GM12878 (cell line): ENCODE measurements at regions not wholly inside any gene's neighbourhood (a gene's known extent, or its start where the extent isn't known, plus 50 kb on each side); places are given as distances from the start of the nearest gene placed in this dataset.

Source experiments
- ATAC-seq: fragments of 200-7000 bp; cut with Tn5 transposase; 3 replicates; pipeline ENCODE4 v1.9.1; 2020; ENCODE audit warnings: mild to moderate bottlenecking, moderate library complexity
- BruUV-seq: library from RNA; stranded (reverse); fragments of 400-500 nt; replicated peaks from 2 replicates; lab custom pipeline; 2021; lab: Mats Ljungman, UMichigan
- CTCF ChIA-PET: fragments of 300-600 bp; sonication (Branson Sonifier 250); formaldehyde crosslinking; extraction: SDS; loops from one replicate; lab custom pipeline; 2021; ENCODE audit warnings: inconsistent platforms; lab: Yijun Ruan, JAX
- POLR2A ChIA-PET: fragments of 350-600 bp; formaldehyde crosslinking; extraction: SDS; loops from one replicate; lab custom pipeline; 2021; ENCODE audit warnings: inconsistent platforms; lab: Charles Lee
- RAD21 ChIA-PET: fragments of 300-600 bp; sonication (Branson Sonifier 250); formaldehyde crosslinking; loops from one replicate; lab custom pipeline; 2023; ENCODE audit warnings: antibody characterized with exemption; ENCODE audit not compliant: unreplicated experiment; lab: Charles Lee
- SMC1A ChIA-PET: fragments of 300-600 bp; sonication (Branson Sonifier 250); formaldehyde crosslinking; loops from one replicate; lab custom pipeline; 2023; ENCODE audit not compliant: unreplicated experiment, uncharacterized antibody; lab: Charles Lee
- DNase-seq: peaks from one replicate; pipeline ENCODE4 v3.0.0-alpha.2; 2011; ENCODE audit warnings: low read depth, low spot score
- FAIRE-seq: peaks from 3 replicates; lab custom pipeline; 2011; peaks lifted over from hg19 to GRCh38; lab: Jason Lieb, UNC
- H2AFZ ChIP-seq: 2 replicates; pipeline ENCODE4 v1.6.0; 2011; ENCODE audit warnings: low read depth, low read length, control low read depth; ENCODE audit not compliant: control insufficient read depth
- H3K27ac ChIP-seq: 2 replicates; pipeline ENCODE4 v1.5.1; 2011; ENCODE audit warnings: control low read depth; ENCODE audit not compliant: control insufficient read depth, insufficient read depth
- H3K27me3 ChIP-seq, 2 experiments: replicated peaks in 1 of 2; 2 replicates each; pipeline versions ENCODE4 v1.6.0 to v1.6.1; 2011; ENCODE audit warnings: low read length in 1 of 2; ENCODE audit not compliant: control insufficient read depth in 2 of 2, insufficient read depth in 2 of 2
- H3K36me3 ChIP-seq, 2 experiments: 2 replicates each; pipeline ENCODE4 v1.5.1; 2011; ENCODE audit warnings: low read length in 1 of 2; ENCODE audit not compliant: control insufficient read depth in 2 of 2, insufficient read depth in 2 of 2
- H3K4me1 ChIP-seq: 2 replicates; pipeline ENCODE4 v1.6.1; 2011; ENCODE audit warnings: mild to moderate bottlenecking, low read length, moderate library complexity, mixed read lengths; ENCODE audit not compliant: control insufficient read depth, insufficient read depth
- H3K4me2 ChIP-seq: 2 replicates; pipeline ENCODE4 v1.6.0; 2011; ENCODE audit warnings: control low read depth; ENCODE audit not compliant: control insufficient read depth, insufficient read depth
- H3K4me3 ChIP-seq: fragments of 200-600 bp; sonication (generic); 2 replicates; pipeline ENCODE4 v1.5.1; 2016
- H3K79me2 ChIP-seq: 2 replicates; pipeline ENCODE4 v1.6.0; 2011; ENCODE audit warnings: low read length; ENCODE audit not compliant: control insufficient read depth, insufficient read depth
- H3K9ac ChIP-seq: 2 replicates; pipeline ENCODE4 v1.8.0; 2011; ENCODE audit warnings: low read length, control low read depth, mixed read lengths; ENCODE audit not compliant: control insufficient read depth, insufficient read depth
- H3K9me3 ChIP-seq: replicated peaks from 3 replicates; pipeline ENCODE4 v1.5.1; 2011; ENCODE audit warnings: mild to moderate bottlenecking, low read length; ENCODE audit not compliant: control insufficient read depth, insufficient read depth
- H4K20me1 ChIP-seq: 2 replicates; pipeline ENCODE4 v1.6.0; 2011; ENCODE audit not compliant: control insufficient read depth, insufficient read depth
- ATF7 ChIP-seq: fragments of 450-650 bp; IDR thresholded peaks from 2 replicates; pipeline ENCODE4 v1.6.1; 2016; ENCODE audit warnings: low read depth, mild to moderate bottlenecking
- BHLHE40 ChIP-seq, 2 experiments: fragments of 450-650 bp in 1 of 2; IDR thresholded peaks; 2 replicates each; pipeline ENCODE4 v1.6.1; 2011 to 2017; ENCODE audit warnings: low read depth in 2 of 2, borderline replicate concordance in 1 of 2, improper control_type of control experiment in 1 of 2, low read length in 1 of 2, mild to moderate bottlenecking in 1 of 2
- CBX5 ChIP-seq: sonication (generic); IDR thresholded peaks from 2 replicates; pipeline ENCODE4 v1.6.1; 2016; ENCODE audit warnings: low read depth, moderate library complexity, mild to moderate bottlenecking, inconsistent platforms
- CEBPB ChIP-seq, 2 experiments: fragments of 150-350 bp in 1 of 2; IDR thresholded peaks; 2 replicates each; pipeline ENCODE4 v1.6.1; 2012 to 2014; ENCODE audit warnings: low read depth in 2 of 2, low read length in 2 of 2, borderline replicate concordance in 1 of 2, inconsistent platforms in 1 of 2
- FOXM1 ChIP-seq: IDR thresholded peaks from 2 replicates; pipeline ENCODE4 v1.6.1; 2012; ENCODE audit warnings: low read depth, mild to moderate bottlenecking, inconsistent platforms, low read length, moderate library complexity
- HDAC6 ChIP-seq: fragments of 200-600 bp; sonication (generic); IDR thresholded peaks from one replicate; pipeline ENCODE4 v1.8.0; 2017; ENCODE audit warnings: antibody characterized with exemption; ENCODE audit not compliant: unreplicated experiment
- HDGF ChIP-seq: fragments of 450-650 bp; IDR thresholded peaks from 2 replicates; pipeline ENCODE4 v1.6.1; 2016; ENCODE audit warnings: antibody characterized with exemption
- JUNB ChIP-seq: IDR thresholded peaks from 2 replicates; pipeline ENCODE4 v1.6.1; 2016; ENCODE audit warnings: antibody characterized with exemption, mild to moderate bottlenecking
- JUND ChIP-seq: IDR thresholded peaks from 2 replicates; pipeline ENCODE4 v1.6.1; 2012; ENCODE audit warnings: low read depth, mild to moderate bottlenecking, low read length, improper control_type of control experiment, moderate library complexity
- NBN ChIP-seq: fragments of 450-650 bp; IDR thresholded peaks from 2 replicates; pipeline ENCODE4 v1.6.1; 2016
- NFIC ChIP-seq: IDR thresholded peaks from 2 replicates; pipeline ENCODE4 v1.6.1; 2012; ENCODE audit warnings: low read depth, mild to moderate bottlenecking, inconsistent platforms, low read length, moderate library complexity
- POLR2AphosphoS5 ChIP-seq: IDR thresholded peaks from 2 replicates; pipeline ENCODE4 v1.6.1; 2011; ENCODE audit warnings: mild to moderate bottlenecking, low read length, inconsistent platforms
- RB1 ChIP-seq: fragments of 450-650 bp; formaldehyde crosslinking; IDR thresholded peaks from 2 replicates; pipeline ENCODE4 v1.6.1; 2017; ENCODE audit warnings: mild to moderate bottlenecking, borderline replicate concordance
- SP1 ChIP-seq: IDR thresholded peaks from one replicate; pipeline ENCODE4 v1.6.1; 2011; ENCODE audit warnings: low read depth, low read length
- SPI1 ChIP-seq: IDR thresholded peaks from 2 replicates; pipeline ENCODE4 v1.6.1; 2011; ENCODE audit warnings: low read depth, mild to moderate bottlenecking, low read length, moderate library complexity, borderline replicate concordance; ENCODE audit not compliant: insufficient read depth
- SREBF2 ChIP-seq: IDR thresholded peaks from 2 replicates; pipeline ENCODE4 v1.6.1; 2012; ENCODE audit warnings: mild to moderate bottlenecking, low read length
- SUZ12 ChIP-seq: fragments of 200-600 bp; sonication (generic); IDR thresholded peaks from one replicate; pipeline ENCODE4 v1.6.1; 2018; ENCODE audit warnings: antibody characterized with exemption, mild to moderate bottlenecking; ENCODE audit not compliant: unreplicated experiment
- YY1 ChIP-seq: IDR thresholded peaks from 2 replicates; pipeline ENCODE4 v1.6.1; 2011; ENCODE audit warnings: low read depth, mild to moderate bottlenecking, low read length
- WGBS: methylation state at CpG from one replicate; pipeline ENCODE4 v1.1.6; 2016; ENCODE audit warnings: low lambda C conversion rate; ENCODE audit not compliant: insufficient replicate concordance, insufficient coverage; ENCODE audit errors: missing lambda C conversion rate; 5-methylcytosine and 5-hydroxymethylcytosine counted together
- in situ Hi-C: fragments of 300-500 bp; cut with MboI; formaldehyde crosslinking; loops from 9 replicates; pipeline ENCODE4 v1.14.3; 2018; ENCODE audit warnings: mixed read lengths
- intact Hi-C: fragments of 100-400 bp; cut with micrococcal nuclease; formaldehyde crosslinking; loops from one replicate; pipeline ENCODE4 v1.14.2; 2022; ENCODE audit not compliant: unreplicated experiment
- TF ChIP-seq, protein P1 (sequence below): IDR thresholded peaks from 2 replicates; pipeline ENCODE4 v1.6.1; 2012; ENCODE audit warnings: improper control_type of control experiment, low read depth, low read length; ENCODE audit not compliant: insufficient replicate concordance

DNA sequence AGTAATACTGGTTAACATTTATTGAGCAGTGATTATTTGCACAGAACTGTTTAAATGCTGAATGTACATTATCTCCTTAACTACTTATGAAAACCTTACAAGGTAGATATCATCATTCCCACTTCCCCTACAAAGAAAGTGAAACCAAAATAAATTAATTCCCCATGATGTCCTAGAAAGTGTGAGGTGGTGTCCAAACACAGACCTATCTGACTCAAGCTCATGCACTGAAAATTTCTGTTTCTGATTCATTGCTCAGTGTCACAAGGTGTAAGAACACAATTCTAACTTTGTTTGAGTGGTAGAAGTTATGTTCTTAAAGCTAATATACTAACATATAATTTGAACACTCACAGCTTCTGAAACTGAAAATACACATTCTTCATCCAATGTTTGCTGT is 178.7 kb downstream of the MRPL39 start (continued):
- TF ChIP-seq SPI1 (peak; percentile 71; the same call in 1 of the 2 replicates), SREBF2 (no peak), RB1 (no peak), SUZ12 (no peak), NBN (0 out of 2 replicates have a peak, but pooled peaks have one; percentile 19)

DNA sequence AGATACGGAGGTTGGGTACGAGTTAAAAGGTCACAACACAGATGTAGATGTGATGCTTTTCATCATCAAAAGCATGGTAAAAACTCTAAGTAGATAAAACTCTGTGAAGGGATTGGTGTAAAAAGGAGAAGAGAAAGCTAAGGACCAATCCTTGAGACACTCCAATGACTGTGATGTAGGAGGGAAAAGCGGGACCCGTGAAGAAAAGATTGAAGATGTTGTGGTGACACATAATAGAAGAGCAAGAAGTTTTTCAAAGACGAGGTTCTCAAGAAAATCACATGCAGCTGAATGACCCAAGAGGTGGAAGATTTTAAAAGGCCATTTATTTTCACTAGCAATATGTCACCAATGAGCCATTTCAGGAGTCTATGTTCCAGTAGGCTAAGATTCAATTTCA is 179.5 kb downstream of the MRPL39 start:
- ChIA-PET SMC1A (interaction anchor here (0.7 to 15.5 kb wide), 13 partner anchors 14 to 141 kb away, joined by 3 to 426 read pairs (median 6); no protein-coding TSS in a partner anchor), CTCF (interaction anchor here (0.6 to 3.3 kb wide), 8 partner anchors 16 to 140 kb away, joined by 3 to 11 read pairs (median 4); no protein-coding TSS in a partner anchor), RAD21 (interaction anchor here (0.7 to 13.1 kb wide), 12 partner anchors 8 to 146 kb away, joined by 3 to 253 read pairs (median 8); no protein-coding TSS in a partner anchor), POLR2A (interaction anchor here (0.7 to 7.1 kb wide), 7 partner anchors 9 to 139 kb away, joined by 3 to 51 read pairs (median 4); no protein-coding TSS in a partner anchor)
- Histone ChIP-seq H3K4me3 (peak overlapping the region; percentile 35), H4K20me1 (no peaks in the 10 kb centered on the region), H3K9ac (no peak overlapping the region; the same call in 1 of the 2 replicates), H3K4me1 (peaks cover 29% of the 10 kb centered on the region), H3K27ac (peak overlapping the region; percentile 97), H3K27me3 (no peaks in the 10 kb centered on the region), H2AFZ (peak overlapping the region; percentile 13; the same call in 1 of the 2 replicates), H3K36me3 (no peaks in the 10 kb centered on the region), H3K79me2 (peaks cover 53% of the 10 kb centered on the region), H3K9me3 (peaks cover 3% of the 10 kb centered on the region; the same call in 2 of the 3 replicates), H3K4me2 (peak overlapping the region; percentile 11)
- no TSS peak for BruUV-seq
- intact Hi-C loops, result loop anchor here (1.0 kb wide), 1 partner anchor 29 kb away; no protein-coding TSS in a partner anchor
- 49% methylated on average over 5 of the region's 5 CpGs for WGBS
- ATAC-seq (peak; percentile 5), DNase-seq (no peak), FAIRE-seq (no peak)
- in situ Hi-C loops, result loop anchor here (5.0 kb wide), 1 partner anchor 74 kb away; no protein-coding TSS in a partner anchor
- TF ChIP-seq NFIC, result peak; percentile 40; the same call in 1 of the 2 replicates
- TF ChIP-seq YY1, result no peak
- no peak for TF ChIP-seq ATF7
- TF ChIP-seq BHLHE40 (IDR thresholded peaks at IDR 0.05; ENCODE audit: borderline replicate concordance in 1 of 2, low read depth in 2 of 2, low read length in 1 of 2), result no peak
- no peak for TF ChIP-seq JUND
- TF ChIP-seq HDGF, result no peak
- TF ChIP-seq FOXM1, result 0 out of 2 replicates have a peak, but pooled peaks have one; percentile 1
- no peak for TF ChIP-seq CBX5
- no peak for TF ChIP-seq SP1
- 0 out of 2 replicates have a peak, but pooled peaks have one; percentile 15 for TF ChIP-seq POLR2AphosphoS5
- TF ChIP-seq JUNB, result no peak; the same call in 1 of the 2 replicates
- TF ChIP-seq, protein P1, sequence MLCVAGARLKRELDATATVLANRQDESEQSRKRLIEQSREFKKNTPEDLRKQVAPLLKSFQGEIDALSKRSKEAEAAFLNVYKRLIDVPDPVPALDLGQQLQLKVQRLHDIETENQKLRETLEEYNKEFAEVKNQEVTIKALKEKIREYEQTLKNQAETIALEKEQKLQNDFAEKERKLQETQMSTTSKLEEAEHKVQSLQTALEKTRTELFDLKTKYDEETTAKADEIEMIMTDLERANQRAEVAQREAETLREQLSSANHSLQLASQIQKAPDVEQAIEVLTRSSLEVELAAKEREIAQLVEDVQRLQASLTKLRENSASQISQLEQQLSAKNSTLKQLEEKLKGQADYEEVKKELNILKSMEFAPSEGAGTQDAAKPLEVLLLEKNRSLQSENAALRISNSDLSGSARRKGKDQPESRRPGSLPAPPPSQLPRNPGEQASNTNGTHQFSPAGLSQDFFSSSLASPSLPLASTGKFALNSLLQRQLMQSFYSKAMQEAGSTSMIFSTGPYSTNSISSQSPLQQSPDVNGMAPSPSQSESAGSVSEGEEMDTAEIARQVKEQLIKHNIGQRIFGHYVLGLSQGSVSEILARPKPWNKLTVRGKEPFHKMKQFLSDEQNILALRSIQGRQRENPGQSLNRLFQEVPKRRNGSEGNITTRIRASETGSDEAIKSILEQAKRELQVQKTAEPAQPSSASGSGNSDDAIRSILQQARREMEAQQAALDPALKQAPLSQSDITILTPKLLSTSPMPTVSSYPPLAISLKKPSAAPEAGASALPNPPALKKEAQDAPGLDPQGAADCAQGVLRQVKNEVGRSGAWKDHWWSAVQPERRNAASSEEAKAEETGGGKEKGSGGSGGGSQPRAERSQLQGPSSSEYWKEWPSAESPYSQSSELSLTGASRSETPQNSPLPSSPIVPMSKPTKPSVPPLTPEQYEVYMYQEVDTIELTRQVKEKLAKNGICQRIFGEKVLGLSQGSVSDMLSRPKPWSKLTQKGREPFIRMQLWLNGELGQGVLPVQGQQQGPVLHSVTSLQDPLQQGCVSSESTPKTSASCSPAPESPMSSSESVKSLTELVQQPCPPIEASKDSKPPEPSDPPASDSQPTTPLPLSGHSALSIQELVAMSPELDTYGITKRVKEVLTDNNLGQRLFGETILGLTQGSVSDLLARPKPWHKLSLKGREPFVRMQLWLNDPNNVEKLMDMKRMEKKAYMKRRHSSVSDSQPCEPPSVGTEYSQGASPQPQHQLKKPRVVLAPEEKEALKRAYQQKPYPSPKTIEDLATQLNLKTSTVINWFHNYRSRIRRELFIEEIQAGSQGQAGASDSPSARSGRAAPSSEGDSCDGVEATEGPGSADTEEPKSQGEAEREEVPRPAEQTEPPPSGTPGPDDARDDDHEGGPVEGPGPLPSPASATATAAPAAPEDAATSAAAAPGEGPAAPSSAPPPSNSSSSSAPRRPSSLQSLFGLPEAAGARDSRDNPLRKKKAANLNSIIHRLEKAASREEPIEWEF, result no peak
- 0 out of 4 replicates have a peak, but pooled peaks of 1 of the 2 experiments have one; percentile 6 for TF ChIP-seq CEBPB (IDR thresholded peaks at IDR 0.05; ENCODE audit: borderline replicate concordance in 1 of 2, low read depth in 2 of 2, low read length in 2 of 2)
- no peak for TF ChIP-seq SPI1
- no peak for TF ChIP-seq HDAC6
